SK-N-SH (cell line): ENCODE measurements at regions not wholly inside any gene's neighbourhood (a gene's known extent, or its start where the extent isn't known, plus 50 kb on each side); places are given as distances from the start of the nearest gene placed in this dataset.

Experiments
- CTCF ChIA-PET: fragments of 300-600, 350-600 bp; formaldehyde crosslinking; extraction: SDS; loops from one replicate; lab custom pipeline; 2021; lab: Yijun Ruan, JAX
- POLR2A ChIA-PET: fragments of 350-600 bp; sonication (Branson Sonifier 250); formaldehyde crosslinking; extraction: SDS; loops from one replicate; lab custom pipeline; 2020; ENCODE audit warnings: antibody characterized with exemption, inconsistent platforms; lab: Yijun Ruan, JAX
- DNase-seq: peaks from one replicate; pipeline ENCODE4 v3.0.0; 2012
- H2AFZ ChIP-seq: fragments of 200-600 bp; sonication (generic); 2 replicates; pipeline ENCODE4 v1.8.1; 2016; ENCODE audit warnings: antibody characterized with exemption, mild to moderate bottlenecking, low read depth
- H3F3A ChIP-seq: fragments of 200-600 bp; sonication (generic); replicated peaks from 2 replicates; pipeline ENCODE3; 2016; ENCODE audit warnings: antibody characterized with exemption, mild to moderate bottlenecking; ENCODE audit not compliant: insufficient read depth
- H3K27ac ChIP-seq, 2 experiments: fragments of 200-500 bp in 1 of 2; fragments of 200-600 bp in 1 of 2; sonication (Bioruptor generic) in 1 of 2; sonication (generic), shearing (Covaris generic) in 1 of 2; 2 replicates each; pipeline versions ENCODE4 v1.5.1 to v1.6.1; 2014 to 2016; ENCODE audit warnings: low read depth in 2 of 2, inconsistent platforms in 1 of 2, low read length in 1 of 2, mild to moderate bottlenecking in 1 of 2, mixed read lengths in 1 of 2
- H3K27me3 ChIP-seq: fragments of 200-600 bp; sonication (generic), shearing (Covaris generic); 2 replicates; pipeline ENCODE4 v1.6.1; 2016; ENCODE audit warnings: mixed run types; ENCODE audit not compliant: insufficient read depth
- H3K36me3 ChIP-seq, 2 experiments: fragments of 200-500 bp in 1 of 2; fragments of 200-600 bp in 1 of 2; sonication (Bioruptor generic) in 1 of 2; sonication (generic) in 1 of 2; replicated peaks in 1 of 2; 2 replicates each; pipeline versions ENCODE3 to v1.5.1; 2014 to 2016; ENCODE audit warnings: low read length in 1 of 2, mild to moderate bottlenecking in 1 of 2; ENCODE audit not compliant: insufficient read depth in 2 of 2, control insufficient read depth in 1 of 2
- H3K4me1 ChIP-seq, 2 experiments: fragments of 200-500 bp in 1 of 2; fragments of 200-600 bp in 1 of 2; sonication (Bioruptor generic) in 1 of 2; sonication (generic), shearing (Covaris generic) in 1 of 2; 2 replicates each; pipeline versions ENCODE4 v1.5.1 to v1.6.1; 2014 to 2016; ENCODE audit warnings: low read depth in 1 of 2, low read length in 1 of 2, mixed run types in 1 of 2; ENCODE audit not compliant: insufficient read depth in 2 of 2, control insufficient read depth in 1 of 2
- H3K4me2 ChIP-seq: fragments of 200-600 bp; sonication (generic), shearing (Covaris generic); 2 replicates; pipeline ENCODE4 v1.6.1; 2017; ENCODE audit warnings: mixed run types
- H3K4me3 ChIP-seq, 2 experiments: fragments of 200-500 bp in 1 of 2; fragments of 200-600 bp in 1 of 2; sonication (Bioruptor generic) in 1 of 2; sonication (generic), shearing (Covaris generic) in 1 of 2; 2 replicates each; pipeline versions ENCODE4 v1.5.1 to v1.8.1; 2014 to 2016; ENCODE audit warnings: low read depth in 2 of 2, inconsistent platforms in 1 of 2, low read length in 1 of 2, mild to moderate bottlenecking in 1 of 2, mixed read lengths in 1 of 2, moderate library complexity in 1 of 2
- H3K79me2 ChIP-seq: fragments of 200-600 bp; sonication (generic); 2 replicates; pipeline ENCODE4 v1.8.1; 2017; ENCODE audit warnings: mild to moderate bottlenecking; ENCODE audit not compliant: insufficient read depth
- H3K9ac ChIP-seq: fragments of 200-600 bp; sonication (generic); 2 replicates; pipeline ENCODE4 v1.6.1; 2017; ENCODE audit warnings: mixed run types
- H3K9me2 ChIP-seq: fragments of 200-600 bp; sonication (generic); 2 replicates; pipeline ENCODE4 v1.6.1; 2017; ENCODE audit warnings: mixed run types
- H3K9me3 ChIP-seq: fragments of 200-600 bp; sonication (generic); 2 replicates; pipeline ENCODE4 v1.6.1; 2017; ENCODE audit warnings: mixed run types, mild to moderate bottlenecking, moderate library complexity
- H4K20me1 ChIP-seq: fragments of 200-600 bp; sonication (generic); 2 replicates; pipeline ENCODE4 v1.6.1; 2017; ENCODE audit warnings: mild to moderate bottlenecking, mixed run types; ENCODE audit not compliant: insufficient read depth
- FOXM1 ChIP-seq: IDR thresholded peaks from 2 replicates; pipeline ENCODE4 v1.4.0; 2012; ENCODE audit warnings: low read depth, mild to moderate bottlenecking
- MAX ChIP-seq: IDR thresholded peaks from 2 replicates; pipeline ENCODE4 v1.4.0; 2012; ENCODE audit warnings: low read depth
- PBX3 ChIP-seq: IDR thresholded peaks from 2 replicates; pipeline ENCODE4; 2012
- RAD21 ChIP-seq: IDR thresholded peaks from 2 replicates; pipeline ENCODE4 v1.6.1; 2012; ENCODE audit warnings: mild to moderate bottlenecking, low read length
- SMC3 ChIP-seq: IDR thresholded peaks from 2 replicates; pipeline ENCODE4 v1.6.1; 2012; ENCODE audit warnings: low read depth, low read length, improper control_type of control experiment
- ZBTB33 ChIP-seq: IDR thresholded peaks from 2 replicates; pipeline ENCODE4 v1.4.0; 2012; ENCODE audit warnings: low read depth, borderline replicate concordance
- WGBS: methylation state at CpG from one replicate; pipeline ENCODE4 v1.1.6; 2017; ENCODE audit warnings: low lambda C conversion rate; 5-methylcytosine and 5-hydroxymethylcytosine counted together
- TF ChIP-seq, protein P1 (sequence below): fragments of 200-600 bp; sonication (generic); IDR thresholded peaks from 2 replicates; pipeline ENCODE4 v1.6.1; 2017; ENCODE audit warnings: antibody characterized with exemption, mild to moderate bottlenecking, moderate library complexity

DNA sequence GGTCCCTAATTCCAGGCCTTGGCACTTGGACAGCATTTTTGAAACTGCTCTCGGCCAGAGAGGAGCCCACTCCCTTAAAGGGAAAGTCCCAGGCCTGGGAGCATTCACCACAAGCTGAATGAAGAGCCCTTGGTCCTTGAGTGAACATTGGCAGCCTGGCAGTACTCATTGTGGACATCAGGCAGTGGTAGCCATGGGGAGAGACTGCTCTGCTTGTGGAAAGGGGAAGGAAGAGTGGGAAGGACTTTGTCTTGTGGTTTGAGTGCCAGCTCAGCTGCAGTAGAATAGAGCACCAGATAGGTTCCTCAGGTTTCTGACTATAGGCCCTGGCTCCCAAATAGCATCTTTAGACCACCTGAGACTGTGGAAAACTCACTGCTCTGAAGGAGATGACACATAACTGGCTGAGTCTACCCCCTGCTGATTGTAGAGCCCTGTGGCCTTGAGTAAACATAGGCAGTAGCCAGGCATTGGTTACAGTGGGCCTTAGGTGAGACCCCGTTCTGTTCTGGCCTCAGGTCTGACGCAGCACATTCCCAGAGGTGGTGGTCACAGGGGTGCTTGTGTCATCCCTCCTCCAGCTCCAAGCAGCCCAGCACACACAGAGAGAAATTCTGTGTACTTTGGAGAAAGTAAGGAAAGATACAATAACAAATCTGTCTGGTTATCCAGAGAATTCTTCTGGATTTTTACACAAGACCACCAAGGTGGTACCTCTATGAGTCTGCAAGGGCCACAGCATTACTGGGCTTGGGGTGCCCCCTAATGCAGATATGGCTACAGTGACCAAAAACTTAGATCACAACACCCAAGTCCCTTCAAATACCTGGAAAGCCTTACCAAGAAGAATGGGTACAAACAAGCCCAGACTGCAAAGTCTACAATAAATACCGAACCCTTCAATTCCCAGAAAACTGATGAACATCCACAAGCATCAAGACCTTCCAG lies 153.8 kb downstream of the GNAI1 start:
- H3K4me3 ChIP-seq = no peak overlapping the region
- ChIA-PET CTCF (interaction anchor here (1.2 kb wide), 1 partner anchor 191 kb away, joined by 3 read pairs; no protein-coding TSS in a partner anchor), POLR2A (no interaction called here)
- no peak overlapping the region for H3K4me2 ChIP-seq
- DNase-seq = no peak
- H3K27ac ChIP-seq = no peak overlapping the region
- no peaks in the 10 kb centered on the region for H3F3A ChIP-seq
- H3K79me2 ChIP-seq = no peaks in the 10 kb centered on the region
- no peak overlapping the region for H2AFZ ChIP-seq
- no peak for TF ChIP-seq PBX3
- TF ChIP-seq, protein P1, sequence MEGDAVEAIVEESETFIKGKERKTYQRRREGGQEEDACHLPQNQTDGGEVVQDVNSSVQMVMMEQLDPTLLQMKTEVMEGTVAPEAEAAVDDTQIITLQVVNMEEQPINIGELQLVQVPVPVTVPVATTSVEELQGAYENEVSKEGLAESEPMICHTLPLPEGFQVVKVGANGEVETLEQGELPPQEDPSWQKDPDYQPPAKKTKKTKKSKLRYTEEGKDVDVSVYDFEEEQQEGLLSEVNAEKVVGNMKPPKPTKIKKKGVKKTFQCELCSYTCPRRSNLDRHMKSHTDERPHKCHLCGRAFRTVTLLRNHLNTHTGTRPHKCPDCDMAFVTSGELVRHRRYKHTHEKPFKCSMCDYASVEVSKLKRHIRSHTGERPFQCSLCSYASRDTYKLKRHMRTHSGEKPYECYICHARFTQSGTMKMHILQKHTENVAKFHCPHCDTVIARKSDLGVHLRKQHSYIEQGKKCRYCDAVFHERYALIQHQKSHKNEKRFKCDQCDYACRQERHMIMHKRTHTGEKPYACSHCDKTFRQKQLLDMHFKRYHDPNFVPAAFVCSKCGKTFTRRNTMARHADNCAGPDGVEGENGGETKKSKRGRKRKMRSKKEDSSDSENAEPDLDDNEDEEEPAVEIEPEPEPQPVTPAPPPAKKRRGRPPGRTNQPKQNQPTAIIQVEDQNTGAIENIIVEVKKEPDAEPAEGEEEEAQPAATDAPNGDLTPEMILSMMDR = peak; percentile 28; the same call in 1 of the 2 replicates
- no peak for TF ChIP-seq MAX
- peak; percentile 55 for TF ChIP-seq RAD21
- TF ChIP-seq ZBTB33 = no peak
- peak; percentile 20; the same call in 1 of the 2 replicates for TF ChIP-seq SMC3
- TF ChIP-seq FOXM1 = no peak
- H3K36me3 ChIP-seq = no peaks in the 10 kb centered on the region
- peaks cover 4% of the 10 kb centered on the region; the same call in 1 of the 2 replicates for H3K9me3 ChIP-seq
- H3K4me1 ChIP-seq = no peaks in the 10 kb centered on the region; a peak in 1 of 4 replicates
- H3K9me2 ChIP-seq = no peaks in the 10 kb centered on the region
- no peaks in the 10 kb centered on the region for H3K27me3 ChIP-seq
- H3K9ac ChIP-seq = no peak overlapping the region
- H4K20me1 ChIP-seq = no peaks in the 10 kb centered on the region
- WGBS = 83% methylated on average over 4 of the region's 4 CpGs
